ENCODE measurements at regions not wholly inside any gene's neighbourhood (a gene's known extent, or its start where the extent isn't known, plus 50 kb on each side); places are given as distances from the start of the nearest gene placed in this dataset.

GRCh38 chr10:81674941-81675340 lies 200.1 kb upstream of the NRG3 start:
- TF ChIP-seq, protein P1, sequence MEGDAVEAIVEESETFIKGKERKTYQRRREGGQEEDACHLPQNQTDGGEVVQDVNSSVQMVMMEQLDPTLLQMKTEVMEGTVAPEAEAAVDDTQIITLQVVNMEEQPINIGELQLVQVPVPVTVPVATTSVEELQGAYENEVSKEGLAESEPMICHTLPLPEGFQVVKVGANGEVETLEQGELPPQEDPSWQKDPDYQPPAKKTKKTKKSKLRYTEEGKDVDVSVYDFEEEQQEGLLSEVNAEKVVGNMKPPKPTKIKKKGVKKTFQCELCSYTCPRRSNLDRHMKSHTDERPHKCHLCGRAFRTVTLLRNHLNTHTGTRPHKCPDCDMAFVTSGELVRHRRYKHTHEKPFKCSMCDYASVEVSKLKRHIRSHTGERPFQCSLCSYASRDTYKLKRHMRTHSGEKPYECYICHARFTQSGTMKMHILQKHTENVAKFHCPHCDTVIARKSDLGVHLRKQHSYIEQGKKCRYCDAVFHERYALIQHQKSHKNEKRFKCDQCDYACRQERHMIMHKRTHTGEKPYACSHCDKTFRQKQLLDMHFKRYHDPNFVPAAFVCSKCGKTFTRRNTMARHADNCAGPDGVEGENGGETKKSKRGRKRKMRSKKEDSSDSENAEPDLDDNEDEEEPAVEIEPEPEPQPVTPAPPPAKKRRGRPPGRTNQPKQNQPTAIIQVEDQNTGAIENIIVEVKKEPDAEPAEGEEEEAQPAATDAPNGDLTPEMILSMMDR (IDR thresholded peaks at IDR 0.05): no peak
- TF ChIP-seq POLR2A (IDR thresholded peaks at IDR 0.05): no peak

All from lower leg skin (tissue), 3 donors.